DMS79 (cell line): ENCODE measurements at regions not wholly inside any gene's neighbourhood (a gene's known extent, or its start where the extent isn't known, plus 50 kb on each side); places are given as distances from the start of the nearest gene placed in this dataset.

Experiments
- DNase-seq: peaks from one replicate; lab custom pipeline; 2025; lab: John Stamatoyannopoulos, UW

GRCh38 chr10:8229153-8229552 is 174.7 kb downstream of the GATA3 start:
- no peak for DNase-seq

DNA sequence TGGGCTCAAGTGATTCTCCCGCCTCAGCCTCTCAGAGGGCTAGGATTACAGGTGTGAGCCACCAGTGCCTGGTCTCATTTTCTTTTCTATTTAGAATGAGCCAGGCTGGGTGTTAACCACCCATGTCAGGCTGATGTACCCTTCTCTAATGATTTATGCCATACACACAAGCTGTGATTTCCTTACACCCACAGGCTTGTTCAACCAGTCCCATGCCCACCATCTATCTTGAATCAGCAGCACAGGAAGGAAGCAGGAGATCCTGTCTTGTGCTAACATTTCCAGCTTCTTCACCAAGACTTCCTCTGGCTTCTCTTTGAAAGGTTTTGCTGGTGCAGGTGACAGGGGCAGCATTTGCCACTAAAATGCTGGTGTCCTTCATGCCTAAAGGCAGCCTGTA is 176.4 kb downstream of the GATA3 start:
- DNase-seq: no peak

DNA sequence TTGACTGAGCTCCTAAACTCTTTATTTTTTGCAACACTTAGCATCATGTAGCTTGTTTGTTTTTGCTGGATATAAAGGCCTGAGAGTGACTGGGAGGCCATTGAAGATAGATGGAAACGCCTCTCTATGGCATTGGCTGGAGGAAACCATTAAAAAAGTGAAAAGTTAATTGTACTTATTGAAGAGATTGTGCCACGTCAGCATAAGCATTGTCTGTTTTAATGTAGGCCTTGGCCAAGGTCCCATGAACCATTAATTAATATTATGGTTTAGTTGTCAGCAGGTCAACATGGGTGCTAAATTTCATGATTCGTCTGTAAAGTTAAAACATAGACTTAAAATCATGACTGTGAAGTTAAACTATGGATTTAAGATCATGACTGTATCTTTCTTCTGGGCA is 178.6 kb downstream of the GATA3 start:
- DNase-seq: no peak

DNA sequence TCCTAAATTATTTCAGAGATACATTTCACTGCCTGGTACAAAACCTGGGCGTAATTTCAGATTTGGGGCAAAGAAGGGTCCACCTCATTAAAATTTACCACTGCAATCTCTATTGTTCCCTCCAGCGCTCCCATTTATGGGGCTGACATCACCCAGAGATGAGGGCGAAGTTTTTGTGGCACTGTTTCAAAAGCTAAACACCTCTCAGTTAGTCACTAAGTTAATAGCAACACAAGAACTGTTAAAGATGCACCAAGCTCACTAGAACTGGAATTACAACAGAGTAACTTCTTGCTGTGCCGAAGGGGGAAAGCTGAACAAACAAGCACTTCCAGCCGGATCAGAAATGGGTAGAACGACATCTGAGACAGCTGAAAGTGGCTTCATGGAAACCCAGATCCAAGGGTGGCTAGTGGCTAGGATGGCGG is 179.4 kb downstream of the GATA3 start:
- no peak for DNase-seq

DNA sequence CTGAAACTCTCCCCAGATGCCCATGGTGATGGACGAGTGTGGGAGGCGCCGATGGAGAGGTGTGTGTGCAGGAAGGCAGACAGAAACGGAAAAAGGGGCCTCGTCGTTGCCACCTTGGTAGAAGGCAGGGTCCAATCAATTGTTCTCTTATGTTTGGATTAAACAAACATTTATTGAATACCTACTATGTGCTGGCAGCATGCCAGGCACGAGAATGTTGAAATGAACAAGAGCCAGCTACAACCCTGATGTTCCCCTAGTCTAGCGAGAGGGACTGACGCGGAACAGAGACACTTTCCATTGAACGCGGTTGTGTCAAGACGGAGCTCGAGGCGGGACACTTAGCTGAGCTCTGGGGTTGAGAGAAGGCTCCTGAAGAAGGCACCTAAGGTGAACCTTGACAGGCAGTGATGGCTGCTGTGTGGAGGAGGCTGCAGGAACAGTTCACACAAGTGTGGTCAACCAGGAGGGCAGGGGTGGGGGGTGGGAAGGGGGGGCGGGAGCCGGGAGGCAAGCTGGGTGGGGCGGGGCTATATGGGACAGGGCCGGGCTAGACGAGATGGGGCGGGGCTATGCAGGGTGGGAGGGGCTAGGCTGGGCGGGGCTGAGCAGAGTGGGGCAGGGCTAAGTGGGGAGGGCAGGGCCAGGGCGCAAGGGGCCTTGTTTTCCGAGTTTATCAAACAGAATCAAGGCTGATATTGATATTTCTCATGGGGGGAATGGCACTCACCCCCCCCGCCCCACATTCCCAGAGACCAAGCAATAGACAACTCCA is 181.0 kb downstream of the GATA3 start:
- DNase-seq: no peak

DNA sequence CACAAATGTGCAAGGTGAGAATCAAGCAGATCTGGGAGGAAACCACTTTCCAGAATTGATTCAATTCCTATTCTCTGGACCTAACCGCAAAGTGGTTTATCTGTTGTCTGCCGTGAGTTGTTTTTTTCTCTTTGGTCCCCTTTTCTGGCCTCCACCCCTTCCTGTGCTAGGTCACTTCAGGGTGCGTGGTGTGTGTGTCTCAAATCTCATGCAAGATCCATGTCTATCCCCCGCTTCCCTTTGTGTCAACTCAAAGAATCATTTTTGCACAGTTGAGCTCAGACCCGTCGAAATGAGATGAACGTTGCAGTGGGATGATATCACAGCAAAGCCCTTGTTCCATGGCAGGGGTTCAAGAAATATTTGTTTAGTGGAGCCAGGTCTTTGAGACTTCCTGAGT is 184.5 kb downstream of the GATA3 start:
- DNase-seq: no peak

GRCh38 chr10:8240861-8241260 is 186.4 kb downstream of the GATA3 start:
- no peak for DNase-seq

DNA sequence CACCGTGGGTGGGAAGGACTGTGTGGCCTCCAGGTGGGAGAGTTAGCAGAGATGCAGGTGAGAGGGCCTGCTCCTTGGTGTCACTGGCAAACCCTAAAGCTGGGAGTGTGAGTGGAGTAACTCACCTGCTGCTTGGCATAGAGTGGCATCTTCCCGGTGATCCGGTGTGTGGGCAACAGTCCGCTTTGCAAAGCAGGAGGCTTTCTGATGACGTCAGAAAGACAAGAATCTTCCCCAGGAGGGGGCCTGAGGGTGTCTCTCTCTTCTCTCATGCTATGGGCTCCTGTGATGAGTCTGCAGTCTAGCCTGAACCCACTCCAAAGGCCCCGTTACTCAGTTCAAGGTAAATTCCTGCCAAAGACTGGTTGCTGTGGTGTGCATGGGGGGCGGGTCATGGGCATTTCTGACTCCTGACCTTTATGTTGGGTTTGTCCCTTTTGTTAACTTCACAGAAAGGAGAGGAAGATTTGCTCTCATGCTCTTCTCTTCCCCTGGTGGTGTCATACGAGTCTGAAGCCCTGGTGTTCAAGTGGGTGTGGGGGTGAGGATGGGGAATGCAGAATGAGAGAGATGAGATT is 187.9 kb downstream of the GATA3 start:
- no peak for DNase-seq

DNA sequence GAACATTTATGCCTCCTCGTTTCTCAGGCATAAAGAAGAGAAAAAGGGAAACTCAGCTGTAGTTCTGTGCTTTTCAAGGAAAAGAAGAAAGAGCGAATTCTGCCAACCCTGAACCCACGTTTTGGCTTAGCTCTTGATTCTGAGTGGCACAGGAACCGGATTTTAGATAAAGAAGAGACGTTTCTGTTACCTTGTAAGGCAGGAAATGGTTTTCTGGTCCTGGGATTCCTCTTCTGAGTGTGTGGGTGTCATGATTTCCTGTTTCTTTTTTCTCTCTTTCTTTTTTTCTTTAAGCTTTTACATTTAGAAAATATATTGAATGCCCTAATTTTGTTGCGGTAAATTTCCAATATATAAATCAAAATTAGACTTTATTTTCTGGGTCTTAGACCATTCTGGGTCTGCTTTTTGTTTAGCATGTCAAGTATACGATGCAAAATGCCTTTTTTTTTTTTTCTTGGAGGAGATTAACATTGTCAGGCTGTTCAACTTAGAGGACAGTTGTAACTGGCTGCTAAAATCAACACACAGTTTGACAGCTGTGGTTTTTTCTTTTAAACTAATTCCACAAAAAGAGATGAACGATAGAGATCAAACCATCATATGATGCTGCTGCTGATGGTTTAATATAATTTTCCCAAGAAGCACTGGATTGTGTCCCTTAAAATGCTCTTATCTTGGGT is 190.8 kb downstream of the GATA3 start:
- DNase-seq: no peak

DNA sequence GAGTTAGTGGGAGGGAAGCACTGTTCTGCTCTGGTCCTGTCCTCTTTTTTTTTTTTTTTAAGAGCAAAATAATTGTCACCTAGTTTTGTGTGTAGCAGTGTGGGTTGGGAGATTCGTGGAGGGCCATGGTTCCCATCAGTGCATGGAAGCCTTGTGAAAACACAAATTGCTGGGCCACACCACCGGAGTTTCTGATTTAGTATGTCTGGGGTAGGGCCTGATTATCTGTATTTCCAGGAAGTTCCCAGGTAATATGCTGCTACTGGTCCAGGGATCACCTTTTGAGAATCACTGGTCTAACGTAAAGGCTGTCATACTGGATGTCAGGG is 191.3 kb downstream of the GATA3 start:
- DNase-seq: no peak

DNA sequence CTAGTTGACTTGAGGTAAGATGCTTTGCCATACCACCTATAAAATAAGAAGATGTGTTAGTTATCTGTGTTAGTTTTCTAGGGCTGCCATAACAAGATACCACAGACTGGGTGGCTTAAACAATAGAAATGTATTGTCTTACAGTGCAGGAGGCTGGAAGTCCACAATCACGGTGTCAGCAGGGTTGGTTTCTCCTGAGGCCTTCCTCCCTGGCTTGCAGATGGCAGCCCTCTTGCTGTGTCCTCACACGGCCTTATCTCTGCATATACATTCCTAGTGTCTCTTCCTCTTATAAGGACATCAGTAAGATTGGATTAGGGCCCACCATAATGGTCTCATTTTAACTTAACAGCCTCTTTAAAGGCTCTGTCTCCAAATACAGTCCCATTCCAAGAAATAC is 192.1 kb downstream of the GATA3 start:
- DNase-seq: no peak

- no peak for DNase-seq
Measured at GRCh38 chr10:8247191-8247590, 192.7 kb downstream of the GATA3 start.

DNA sequence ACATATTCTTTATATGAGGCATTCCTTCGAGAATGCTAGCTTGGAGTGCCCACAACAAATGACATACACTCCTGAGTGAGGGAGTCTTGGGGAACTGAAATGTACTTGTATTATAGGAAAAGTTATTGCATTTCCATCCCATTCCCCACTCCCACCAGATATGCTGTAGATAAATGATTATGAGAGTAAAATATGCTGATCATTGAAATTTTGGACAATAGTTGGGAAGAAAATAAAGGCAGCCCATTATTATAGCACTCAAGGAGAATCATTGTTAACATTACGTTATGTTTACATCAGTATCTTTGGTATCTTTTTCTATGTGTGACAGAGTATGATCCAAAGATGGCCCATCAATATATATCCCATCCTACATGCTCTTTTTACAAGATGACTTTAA is 194.4 kb downstream of the GATA3 start:
- no peak for DNase-seq

DNA sequence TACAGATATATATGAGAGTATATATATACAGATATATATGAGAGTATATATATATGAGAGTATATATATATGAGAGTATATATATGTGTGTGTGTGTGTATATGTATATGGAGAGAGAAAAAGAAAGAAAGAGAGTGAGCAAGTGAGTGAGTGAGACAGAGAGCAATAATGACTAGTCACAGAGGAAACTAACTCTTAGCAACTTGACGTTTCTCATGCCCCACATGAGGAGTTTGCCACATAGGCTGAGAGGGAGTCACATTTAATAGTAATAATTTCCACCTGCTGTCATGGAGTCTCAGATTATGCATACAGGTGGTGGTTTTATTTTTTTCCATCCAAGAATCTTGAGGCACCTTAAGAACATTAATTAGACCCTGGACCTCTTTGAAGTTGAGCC is 199.9 kb downstream of the GATA3 start:
- no peak for DNase-seq

- no peak for DNase-seq
Measured at GRCh38 chr10:8255301-8255700, 200.8 kb downstream of the GATA3 start.

DNA sequence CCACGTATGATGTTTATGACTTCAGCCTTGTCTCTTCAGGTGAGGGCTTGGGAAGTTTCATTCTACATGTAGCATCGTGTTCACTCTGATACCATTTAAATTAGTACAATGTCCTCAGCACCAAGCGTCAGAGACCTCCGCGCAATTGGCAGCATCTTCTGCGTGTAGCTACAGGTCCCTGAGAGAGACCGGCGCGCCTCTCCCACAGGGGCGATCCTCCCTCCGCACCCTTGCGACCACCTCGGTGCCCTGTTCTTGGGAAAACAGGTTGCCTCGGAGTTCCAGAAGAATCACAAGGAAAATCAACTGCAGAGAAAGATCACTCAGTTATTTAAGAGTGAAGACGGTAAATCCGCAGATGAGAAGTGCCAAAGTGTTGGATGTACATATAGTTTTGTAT is 206.2 kb downstream of the GATA3 start:
- no peak for DNase-seq

GRCh38 chr10:8262317-8262716 is 207.8 kb downstream of the GATA3 start:
- no peak for DNase-seq

GRCh38 chr10:8269976-8270375 is 215.5 kb downstream of the GATA3 start:
- no peak for DNase-seq

- no peak for DNase-seq
Measured at GRCh38 chr10:8272794-8273425, 218.4 kb downstream of the GATA3 start.

- DNase-seq: no peak
Measured at GRCh38 chr10:8273749-8274148, 219.3 kb downstream of the GATA3 start.

GRCh38 chr10:8275911-8276310 is 221.4 kb downstream of the GATA3 start:
- no peak for DNase-seq

- no peak for DNase-seq
Measured at GRCh38 chr10:8278099-8278498, 223.6 kb downstream of the GATA3 start.

GRCh38 chr10:8279598-8279997 is 225.1 kb downstream of the GATA3 start:
- no peak for DNase-seq
